K562 (cell line): ENCODE measurements at regions not wholly inside any gene's neighbourhood (a gene's known extent, or its start where the extent isn't known, plus 50 kb on each side); places are given as distances from the start of the nearest gene placed in this dataset.

ENCODE experiments used
- ATAC-seq: fragments of 200-7000 bp; cut with Tn5 transposase; 3 replicates; pipeline ENCODE4 v1.9.1; 2020; ENCODE audit warnings: moderate library complexity
- BruUV-seq: library from RNA; stranded (reverse); fragments of 400-500 nt; replicated peaks from 2 replicates; lab custom pipeline; 2021; lab: Mats Ljungman, UMichigan
- CTCF ChIA-PET: fragments of 300-600 bp; formaldehyde crosslinking; extraction: SDS; loops from one replicate; lab custom pipeline; 2021; ENCODE audit warnings: low intra/inter-chr PET ratio; lab: Yijun Ruan, JAX
- POLR2A ChIA-PET: fragments of 300-600, 350-650 bp; sonication (Branson Sonifier 250); formaldehyde crosslinking; extraction: SDS; loops from one replicate; lab custom pipeline; 2021; ENCODE audit warnings: antibody characterized with exemption, inconsistent platforms; lab: Yijun Ruan, JAX
- DNase-seq, 4 experiments: peaks; one replicate each; pipeline versions ENCODE4 v3.0.0 to v3.0.0-alpha.2; 2011 to 2018; ENCODE audit warnings: low spot score in 3 of 4, mixed read lengths in 3 of 4; ENCODE audit errors: extremely low read depth in 1 of 4
- FAIRE-seq: peaks from 2 replicates; lab custom pipeline; 2011; peaks lifted over from hg19 to GRCh38; lab: Jason Lieb, UNC
- H2AFZ ChIP-seq: 2 replicates; pipeline ENCODE4 v1.6.0; 2011; ENCODE audit warnings: low read depth, low read length, control low read depth, inconsistent platforms
- H3K27ac ChIP-seq: fragments of 200-600 bp; 3 replicates; pipeline ENCODE4 v1.8.0; 2011; ENCODE audit warnings: low read depth, mild to moderate bottlenecking, control low read depth, inconsistent platforms, low read length, moderate library complexity, mixed read lengths; ENCODE audit errors: extremely low read depth
- H3K27me3 ChIP-seq, 2 experiments: fragments of 300-600 bp in 1 of 2; 2 replicates in 1 of 2; 3 replicates in 1 of 2; pipeline versions ENCODE4 v1.6.0 to v1.8.0; 2011; ENCODE audit warnings: inconsistent platforms in 2 of 2, low read length in 2 of 2, mild to moderate bottlenecking in 1 of 2, mixed read lengths in 1 of 2, moderate library complexity in 1 of 2; ENCODE audit not compliant: control insufficient read depth in 2 of 2, insufficient read depth in 2 of 2
- H3K36me3 ChIP-seq: fragments of 300-600 bp; 3 replicates; pipeline ENCODE4 v1.8.0; 2011; ENCODE audit warnings: mild to moderate bottlenecking, low read length, inconsistent platforms; ENCODE audit not compliant: control insufficient read depth, insufficient read depth
- H3K4me1 ChIP-seq, 2 experiments: fragments of 200-600 bp in 1 of 2; replicated peaks in 1 of 2; 2 replicates in 1 of 2; 3 replicates in 1 of 2; pipeline versions ENCODE4 v1.5.1 to v1.8.0; 2011; ENCODE audit warnings: inconsistent platforms in 2 of 2, low read length in 2 of 2, mild to moderate bottlenecking in 1 of 2, mixed read lengths in 1 of 2, moderate library complexity in 1 of 2; ENCODE audit not compliant: control insufficient read depth in 2 of 2, insufficient read depth in 2 of 2
- H3K4me2 ChIP-seq: 2 replicates; pipeline ENCODE4 v1.6.1; 2011; ENCODE audit warnings: low read length, control low read depth, inconsistent platforms, mixed read lengths; ENCODE audit not compliant: insufficient read depth
- H3K4me3 ChIP-seq: fragments of 200-600 bp; sonication (generic), shearing (Covaris generic); 2 replicates; pipeline ENCODE4 v1.5.1; 2016; ENCODE audit warnings: control low read depth, inconsistent platforms
- H3K79me2 ChIP-seq: fragments of 200-600 bp; 3 replicates; pipeline ENCODE4 v1.8.0; 2011; ENCODE audit warnings: low read length, inconsistent platforms; ENCODE audit not compliant: control insufficient read depth, insufficient read depth
- H3K9ac ChIP-seq, 2 experiments: 2 replicates each; pipeline versions ENCODE4 v1.6.0 to v1.6.1; 2011; ENCODE audit warnings: low read depth in 2 of 2, low read length in 2 of 2, control low read depth in 1 of 2, inconsistent platforms in 1 of 2, mild to moderate bottlenecking in 1 of 2, mixed read lengths in 1 of 2; ENCODE audit not compliant: insufficient read depth in 1 of 2
- H3K9me1 ChIP-seq: one replicate; pipeline ENCODE4 v1.6.0; 2011; ENCODE audit warnings: inconsistent platforms, mild to moderate bottlenecking, low read length, moderate library complexity; ENCODE audit not compliant: control insufficient read depth, insufficient read depth
- H3K9me3 ChIP-seq: replicated peaks from 2 replicates; pipeline ENCODE4 v1.5.1; 2011; ENCODE audit warnings: low read depth, low read length, inconsistent platforms; ENCODE audit not compliant: control insufficient read depth, insufficient read depth
- H4K20me1 ChIP-seq: replicated peaks from 2 replicates; pipeline ENCODE4 v1.6.1; 2011; ENCODE audit warnings: low read length, inconsistent platforms, mixed read lengths; ENCODE audit not compliant: control insufficient read depth, insufficient read depth
- ARID2 ChIP-seq: fragments of 450-650 bp; IDR thresholded peaks from 2 replicates; pipeline ENCODE4 v1.6.1; 2017; ENCODE audit warnings: antibody characterized with exemption, mild to moderate bottlenecking
- FOXA3 ChIP-seq, 2 experiments: fragments of 450-650 bp in 1 of 2; sonication (generic) in 1 of 2; formaldehyde crosslinking; IDR thresholded peaks in 1 of 2; conservative IDR thresholded peaks in 1 of 2; 2 replicates each; pipeline versions ENCODE4 v1.4.0 to v1.8.0; 2020 to 2022; ENCODE audit warnings: mild to moderate bottlenecking in 2 of 2, missing genetic modification reagents in 1 of 2
- HIVEP1 ChIP-seq: fragments of 250-450 bp; sonication (Bioruptor Pico); IDR thresholded peaks from 2 replicates; pipeline ENCODE4 v1.4.0; 2020; ENCODE audit warnings: mild to moderate bottlenecking
- NEUROD1 ChIP-seq: fragments of 150-350 bp; IDR thresholded peaks from 2 replicates; pipeline ENCODE4 v1.6.1; 2014; ENCODE audit warnings: borderline replicate concordance, low read length, low read depth; ENCODE audit not compliant: partially characterized antibody
- PYGO2 ChIP-seq: fragments of 450-650 bp; IDR thresholded peaks from 2 replicates; pipeline ENCODE4 v1.6.1; 2016; ENCODE audit warnings: mild to moderate bottlenecking, missing genetic modification characterization, moderate library complexity, missing compliant biosample characterization
- RBM39 ChIP-seq: fragments of 200-400 bp; formaldehyde crosslinking; optimal IDR thresholded peaks from 2 replicates; pipeline ENCODE3; 2018; ENCODE audit warnings: low read depth, low read length
- RUNX1 ChIP-seq: sonication (generic); IDR thresholded peaks from 2 replicates; pipeline ENCODE4 v1.6.1; 2016; ENCODE audit warnings: antibody characterized with exemption, low read depth
- SRSF3 ChIP-seq: fragments of 200-400 bp; formaldehyde crosslinking; IDR thresholded peaks from 2 replicates; pipeline ENCODE4 v1.6.1; 2016; ENCODE audit warnings: mild to moderate bottlenecking, low read length, moderate library complexity; ENCODE audit not compliant: insufficient read depth
- TAF7 ChIP-seq: fragments of 450-650 bp; IDR thresholded peaks from 2 replicates; pipeline ENCODE4 v1.6.1; 2016; ENCODE audit warnings: missing genetic modification characterization, missing compliant biosample characterization
- ZNF232 ChIP-seq: sonication (generic); formaldehyde crosslinking; IDR thresholded peaks from 2 replicates; pipeline ENCODE4 v1.8.0; 2022; ENCODE audit warnings: mild to moderate bottlenecking, missing genetic modification reagents
- ZNF644 ChIP-seq: fragments of 200-800 bp; sonication (Bioruptor generic); IDR thresholded peaks from 2 replicates; pipeline ENCODE4 v1.6.1; 2016; ENCODE audit warnings: low read depth, missing genetic modification characterization, missing compliant biosample characterization
- ZNF695 ChIP-seq: fragments of 450-650 bp; formaldehyde crosslinking; IDR thresholded peaks from 2 replicates; pipeline ENCODE4 v1.4.0; 2020; ENCODE audit warnings: mild to moderate bottlenecking, moderate library complexity
- ZNF717 ChIP-seq: fragments of 250-450 bp; sonication (Bioruptor Pico); IDR thresholded peaks from 2 replicates; pipeline ENCODE4 v1.5.0; 2021
- WGBS: fragments of 100-300 bp; shearing (Covaris generic); methylation state at CpG from one replicate; pipeline ENCODE4 v1.1.6; 2016; ENCODE audit warnings: low coverage, mixed read lengths; ENCODE audit not compliant: insufficient coverage; ENCODE audit errors: missing lambda C conversion rate; 5-methylcytosine and 5-hydroxymethylcytosine counted together
- in situ Hi-C: fragments of 300-500 bp; cut with MboI; formaldehyde crosslinking; loops from 4 replicates; pipeline ENCODE4 v1.15.0; 2018; ENCODE audit warnings: inconsistent platforms, mixed read lengths
- intact Hi-C: fragments of 100-400 bp; cut with micrococcal nuclease; formaldehyde crosslinking; loops from 2 replicates; pipeline ENCODE4 v1.14.2; 2022
- TF ChIP-seq, protein P1 (sequence below): fragments of 450-650 bp; conservative IDR thresholded peaks from 2 replicates; pipeline ENCODE4 v1.6.1; 2016; ENCODE audit warnings: missing genetic modification characterization, low read depth, mild to moderate bottlenecking, missing compliant biosample characterization, moderate library complexity
- TF ChIP-seq, protein P2 (sequence below): fragments of 450-650 bp; IDR thresholded peaks from 2 replicates; pipeline ENCODE4 v1.6.1; 2016; ENCODE audit warnings: antibody characterized with exemption
- TF ChIP-seq, protein P3 (sequence below): sonication (generic); formaldehyde crosslinking; IDR thresholded peaks from 2 replicates; pipeline ENCODE4 v1.5.0; 2020; ENCODE audit warnings: missing genetic modification reagents

DNA sequence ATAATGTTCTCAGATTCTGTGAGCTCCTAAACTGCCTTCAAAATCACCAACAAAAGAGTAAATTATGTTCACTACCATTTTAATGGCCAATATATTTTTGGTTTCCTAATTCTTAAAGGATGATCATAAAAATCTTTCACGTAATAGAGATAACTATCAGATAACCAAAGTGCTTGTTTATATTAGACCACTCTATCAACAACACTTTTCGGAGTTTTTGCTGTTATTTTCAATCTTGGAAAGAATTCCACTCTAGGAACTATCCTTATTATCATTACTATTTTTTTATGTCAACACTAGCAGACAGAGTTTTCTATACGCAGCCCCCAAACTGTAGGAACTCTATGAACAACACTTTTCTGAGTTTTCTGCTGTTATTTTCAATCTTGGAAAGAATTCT, 782.5 kb upstream of the ZEB2 start:
- TF ChIP-seq RUNX1 = no peak
- no peak for TF ChIP-seq SRSF3
- TF ChIP-seq ZNF695 (CRISPR knock-in tag) = no peak
- no peak for TF ChIP-seq NEUROD1
- TF ChIP-seq, protein P1, sequence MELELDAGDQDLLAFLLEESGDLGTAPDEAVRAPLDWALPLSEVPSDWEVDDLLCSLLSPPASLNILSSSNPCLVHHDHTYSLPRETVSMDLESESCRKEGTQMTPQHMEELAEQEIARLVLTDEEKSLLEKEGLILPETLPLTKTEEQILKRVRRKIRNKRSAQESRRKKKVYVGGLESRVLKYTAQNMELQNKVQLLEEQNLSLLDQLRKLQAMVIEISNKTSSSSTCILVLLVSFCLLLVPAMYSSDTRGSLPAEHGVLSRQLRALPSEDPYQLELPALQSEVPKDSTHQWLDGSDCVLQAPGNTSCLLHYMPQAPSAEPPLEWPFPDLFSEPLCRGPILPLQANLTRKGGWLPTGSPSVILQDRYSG = no peak
- no peak for TF ChIP-seq ZNF717 (CRISPR knock-in tag)
- TF ChIP-seq PYGO2 (tag) = no peak
- no peak for TF ChIP-seq RBM39
- TF ChIP-seq FOXA3 (CRISPR knock-in tag; conservative IDR thresholded peaks at IDR 0.05 in 1 of 2, IDR thresholded peaks at IDR 0.05 in 1 of 2) = no peak
- no peak for TF ChIP-seq TAF7
- TF ChIP-seq ZNF644 = no peak
- TF ChIP-seq ARID2 = no peak
- TF ChIP-seq, protein P2, sequence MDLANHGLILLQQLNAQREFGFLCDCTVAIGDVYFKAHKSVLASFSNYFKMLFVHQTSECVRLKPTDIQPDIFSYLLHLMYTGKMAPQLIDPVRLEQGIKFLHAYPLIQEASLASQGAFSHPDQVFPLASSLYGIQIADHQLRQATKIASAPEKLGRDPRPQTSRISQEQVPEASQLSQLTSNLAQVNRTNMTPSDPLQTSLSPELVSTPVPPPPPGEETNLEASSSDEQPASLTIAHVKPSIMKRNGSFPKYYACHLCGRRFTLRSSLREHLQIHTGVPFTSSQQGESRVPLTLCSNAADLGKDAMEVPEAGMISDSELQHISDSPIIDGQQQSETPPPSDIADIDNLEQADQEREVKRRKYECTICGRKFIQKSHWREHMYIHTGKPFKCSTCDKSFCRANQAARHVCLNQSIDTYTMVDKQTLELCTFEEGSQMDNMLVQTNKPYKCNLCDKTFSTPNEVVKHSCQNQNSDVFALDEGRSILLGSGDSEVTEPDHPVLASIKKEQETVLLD = no peak
- TF ChIP-seq ZNF232 = no peak
- TF ChIP-seq, protein P3, sequence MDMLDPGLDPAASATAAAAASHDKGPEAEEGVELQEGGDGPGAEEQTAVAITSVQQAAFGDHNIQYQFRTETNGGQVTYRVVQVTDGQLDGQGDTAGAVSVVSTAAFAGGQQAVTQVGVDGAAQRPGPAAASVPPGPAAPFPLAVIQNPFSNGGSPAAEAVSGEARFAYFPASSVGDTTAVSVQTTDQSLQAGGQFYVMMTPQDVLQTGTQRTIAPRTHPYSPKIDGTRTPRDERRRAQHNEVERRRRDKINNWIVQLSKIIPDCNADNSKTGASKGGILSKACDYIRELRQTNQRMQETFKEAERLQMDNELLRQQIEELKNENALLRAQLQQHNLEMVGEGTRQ (CRISPR knock-in tag) = no peak
- TF ChIP-seq HIVEP1 (CRISPR knock-in tag) = no peak
- FAIRE-seq (no peak), DNase-seq (no peak), ATAC-seq (no peak)
- Histone ChIP-seq H3K27me3 (no peaks in the 10 kb centered on the region), H3K9me1 (no peaks in the 10 kb centered on the region), H2AFZ (no peak overlapping the region), H3K9ac (no peak overlapping the region), H3K4me1 (no peaks in the 10 kb centered on the region), H3K9me3 (no peaks in the 10 kb centered on the region), H4K20me1 (no peaks in the 10 kb centered on the region), H3K4me3 (no peak overlapping the region), H3K4me2 (no peak overlapping the region), H3K79me2 (no peaks in the 10 kb centered on the region), H3K36me3 (no peaks in the 10 kb centered on the region), H3K27ac (no peak overlapping the region)
- intact Hi-C loops (no loop called here), in situ Hi-C loops (no loop called here)
- WGBS = 72% methylated on average over 3 of the region's 3 CpGs
- BruUV-seq = no TSS peak
- ChIA-PET CTCF (no interaction called here), POLR2A (no interaction called here)
